ENCODE measurements at regions not wholly inside any gene's neighbourhood (a gene's known extent, or its start where the extent isn't known, plus 50 kb on each side); places are given as distances from the start of the nearest gene placed in this dataset.

GRCh38 chr14:45867046-45867894 is 614.3 kb upstream of the MIS18BP1 start:
- H3K9me3 ChIP-seq = no peaks in the 10 kb centered on the region
- no peak overlapping the region for H3K4me3 ChIP-seq
- DNase-seq (ENCODE audit: extremely low spot score in 2 of 2) = no peak
- no peaks in the 10 kb centered on the region for H3K27me3 ChIP-seq
- no peaks in the 10 kb centered on the region for H3K36me3 ChIP-seq
- TF ChIP-seq POLR2AphosphoS5 (IDR thresholded peaks at IDR 0.05; ENCODE audit: insufficient read depth in 1 of 2, low read depth in 1 of 2) (no peak), CTCF (IDR thresholded peaks at IDR 0.05) (no peak), POLR2A (IDR thresholded peaks at IDR 0.05) (no peak)
- no peak overlapping the region for H3K27ac ChIP-seq
- H3K4me1 ChIP-seq = no peaks in the 10 kb centered on the region
- intact Hi-C loops (cut with DNase I) = no loop called here

- intact Hi-C loops (cut with DNase I) = no loop called here
- H3K27ac ChIP-seq = no peak overlapping the region
- no peaks in the 10 kb centered on the region for H3K36me3 ChIP-seq
- no peaks in the 10 kb centered on the region for H3K4me1 ChIP-seq
- no peak for TF ChIP-seq CTCF (IDR thresholded peaks at IDR 0.05)
- no peak for TF ChIP-seq POLR2A (IDR thresholded peaks at IDR 0.05)
- no peak for TF ChIP-seq POLR2AphosphoS5 (IDR thresholded peaks at IDR 0.05; ENCODE audit: insufficient read depth in 1 of 2, low read depth in 1 of 2)
- H3K27me3 ChIP-seq = no peaks in the 10 kb centered on the region
- no peak overlapping the region for H3K4me3 ChIP-seq
- H3K9me3 ChIP-seq = no peaks in the 10 kb centered on the region
- DNase-seq (ENCODE audit: extremely low spot score in 2 of 2) = no peak
Observed at GRCh38 chr14:45838597-45838996, 585.6 kb upstream of the MIS18BP1 start.

- no peaks in the 10 kb centered on the region for H3K9me3 ChIP-seq
- no peak for DNase-seq (ENCODE audit: extremely low spot score in 2 of 2)
- H3K36me3 ChIP-seq = no peaks in the 10 kb centered on the region
- H3K27me3 ChIP-seq = no peaks in the 10 kb centered on the region
- no peaks in the 10 kb centered on the region for H3K4me1 ChIP-seq
- intact Hi-C loops (cut with DNase I) = no loop called here
- TF ChIP-seq POLR2AphosphoS5 (IDR thresholded peaks at IDR 0.05; ENCODE audit: insufficient read depth in 1 of 2, low read depth in 1 of 2) (no peak), CTCF (IDR thresholded peaks at IDR 0.05) (no peak), POLR2A (IDR thresholded peaks at IDR 0.05) (no peak)
- H3K4me3 ChIP-seq = no peak overlapping the region
- H3K27ac ChIP-seq = no peak overlapping the region
Observed at GRCh38 chr14:45819107-45819506, 566.1 kb upstream of the MIS18BP1 start.

- Histone ChIP-seq H3K27me3 (no peaks in the 10 kb centered on the region), H3K27ac (no peak overlapping the region)
- no peak for DNase-seq (ENCODE audit: extremely low spot score in 2 of 2)
Observed at GRCh38 chr14:45811155-45811554, 558.2 kb upstream of the MIS18BP1 start.

More at GRCh38 chr14:45811155-45811554, 558.2 kb upstream of the MIS18BP1 start:
- H3K4me3 ChIP-seq = no peak overlapping the region
- no peaks in the 10 kb centered on the region for H3K9me3 ChIP-seq
- no peaks in the 10 kb centered on the region for H3K36me3 ChIP-seq
- intact Hi-C loops (cut with DNase I) = no loop called here
- no peaks in the 10 kb centered on the region for H3K4me1 ChIP-seq
- TF ChIP-seq POLR2A (IDR thresholded peaks at IDR 0.05) (no peak), CTCF (IDR thresholded peaks at IDR 0.05) (no peak), POLR2AphosphoS5 (IDR thresholded peaks at IDR 0.05; ENCODE audit: insufficient read depth in 1 of 2, low read depth in 1 of 2) (no peak)
